ENCODE measurements at regions not wholly inside any gene's neighbourhood (a gene's known extent, or its start where the extent isn't known, plus 50 kb on each side); places are given as distances from the start of the nearest gene placed in this dataset.

- Histone ChIP-seq H3K4me1 (no peaks in the 10 kb centered on the region), H3K4me3 (no peak overlapping the region), H3K27me3 (no peaks in the 10 kb centered on the region), H3K27ac (no peak overlapping the region), H3K9me3 (no peaks in the 10 kb centered on the region), H3K36me3 (no peaks in the 10 kb centered on the region)
- in situ Hi-C loops (cut with MboI; ENCODE audit: low sequenced_read_pairs in 4 of 4): loop anchor here in 3 of 4 donors (10.0 to 25.0 kb wide), 2 partner anchors 184 to 192 kb away; no protein-coding TSS in a partner anchor
- DNase-seq (no peak), ATAC-seq (no peak)
- TF ChIP-seq, protein P1, sequence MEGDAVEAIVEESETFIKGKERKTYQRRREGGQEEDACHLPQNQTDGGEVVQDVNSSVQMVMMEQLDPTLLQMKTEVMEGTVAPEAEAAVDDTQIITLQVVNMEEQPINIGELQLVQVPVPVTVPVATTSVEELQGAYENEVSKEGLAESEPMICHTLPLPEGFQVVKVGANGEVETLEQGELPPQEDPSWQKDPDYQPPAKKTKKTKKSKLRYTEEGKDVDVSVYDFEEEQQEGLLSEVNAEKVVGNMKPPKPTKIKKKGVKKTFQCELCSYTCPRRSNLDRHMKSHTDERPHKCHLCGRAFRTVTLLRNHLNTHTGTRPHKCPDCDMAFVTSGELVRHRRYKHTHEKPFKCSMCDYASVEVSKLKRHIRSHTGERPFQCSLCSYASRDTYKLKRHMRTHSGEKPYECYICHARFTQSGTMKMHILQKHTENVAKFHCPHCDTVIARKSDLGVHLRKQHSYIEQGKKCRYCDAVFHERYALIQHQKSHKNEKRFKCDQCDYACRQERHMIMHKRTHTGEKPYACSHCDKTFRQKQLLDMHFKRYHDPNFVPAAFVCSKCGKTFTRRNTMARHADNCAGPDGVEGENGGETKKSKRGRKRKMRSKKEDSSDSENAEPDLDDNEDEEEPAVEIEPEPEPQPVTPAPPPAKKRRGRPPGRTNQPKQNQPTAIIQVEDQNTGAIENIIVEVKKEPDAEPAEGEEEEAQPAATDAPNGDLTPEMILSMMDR (IDR thresholded peaks at IDR 0.05 in 4 of 5, conservative IDR thresholded peaks at IDR 0.05 in 1 of 5): no peak
- TF ChIP-seq POLR2A (IDR thresholded peaks at IDR 0.05): no peak
- intact Hi-C loops (cut with DNase I; ENCODE audit: low total_unique reads): no loop called here
Measured at GRCh38 chr12:127296591-127296990, 970.4 kb upstream of the TMEM132C start.

- H3K27me3 ChIP-seq: no peaks in the 10 kb centered on the region
- in situ Hi-C loops (cut with MboI; ENCODE audit: low sequenced_read_pairs in 4 of 4): loop anchor here in 3 of 4 donors (10.0 to 25.0 kb wide), 2 partner anchors 185 to 193 kb away; no protein-coding TSS in a partner anchor
- intact Hi-C loops (cut with DNase I; ENCODE audit: low total_unique reads): loop anchor here (1.0 kb wide), 1 partner anchor 8 kb away; no protein-coding TSS in a partner anchor
Measured at GRCh38 chr12:127297327-127297726, 969.6 kb upstream of the TMEM132C start.

GRCh38 chr12:127300075-127300474, 966.9 kb upstream of the TMEM132C start:
- H3K27me3 ChIP-seq: no peaks in the 10 kb centered on the region

More at GRCh38 chr12:127297327-127297726, 969.6 kb upstream of the TMEM132C start:
- no peaks in the 10 kb centered on the region for H3K4me1 ChIP-seq
- no peak for DNase-seq
- no peak for ATAC-seq
- H3K9me3 ChIP-seq: no peaks in the 10 kb centered on the region
- H3K36me3 ChIP-seq: no peaks in the 10 kb centered on the region
- TF ChIP-seq, protein P1 (IDR thresholded peaks at IDR 0.05 in 4 of 5, conservative IDR thresholded peaks at IDR 0.05 in 1 of 5): no peak
- no peak for TF ChIP-seq POLR2A (IDR thresholded peaks at IDR 0.05)
- no peak overlapping the region for H3K4me3 ChIP-seq
- H3K27ac ChIP-seq: no peak overlapping the region

GRCh38 chr12:127300753-127301152, 966.2 kb upstream of the TMEM132C start:
- no peak for ATAC-seq
- Histone ChIP-seq H3K9me3 (no peaks in the 10 kb centered on the region), H3K27ac (no peak overlapping the region), H3K4me1 (no peaks in the 10 kb centered on the region), H3K27me3 (no peaks in the 10 kb centered on the region), H3K4me3 (no peak overlapping the region), H3K36me3 (no peaks in the 10 kb centered on the region)
- TF ChIP-seq, protein P1 (IDR thresholded peaks at IDR 0.05 in 4 of 5, conservative IDR thresholded peaks at IDR 0.05 in 1 of 5): no peak
- TF ChIP-seq POLR2A (IDR thresholded peaks at IDR 0.05): no peak
- intact Hi-C loops (cut with DNase I; ENCODE audit: low total_unique reads) (no loop called here), in situ Hi-C loops (cut with MboI; ENCODE audit: low sequenced_read_pairs in 4 of 4) (no loop called here)
- DNase-seq: no peak

More at GRCh38 chr12:127300075-127300474, 966.9 kb upstream of the TMEM132C start:
- H3K27ac ChIP-seq: no peak overlapping the region
- intact Hi-C loops (cut with DNase I; ENCODE audit: low total_unique reads) (no loop called here), in situ Hi-C loops (cut with MboI; ENCODE audit: low sequenced_read_pairs in 4 of 4) (no loop called here)
- no peak for TF ChIP-seq POLR2A (IDR thresholded peaks at IDR 0.05)
- TF ChIP-seq, protein P1 (IDR thresholded peaks at IDR 0.05 in 4 of 5, conservative IDR thresholded peaks at IDR 0.05 in 1 of 5): no peak
- H3K36me3 ChIP-seq: no peaks in the 10 kb centered on the region
- DNase-seq (no peak), ATAC-seq (no peak)
- no peak overlapping the region for H3K4me3 ChIP-seq
- H3K4me1 ChIP-seq: no peaks in the 10 kb centered on the region
- H3K9me3 ChIP-seq: no peaks in the 10 kb centered on the region

DNA sequence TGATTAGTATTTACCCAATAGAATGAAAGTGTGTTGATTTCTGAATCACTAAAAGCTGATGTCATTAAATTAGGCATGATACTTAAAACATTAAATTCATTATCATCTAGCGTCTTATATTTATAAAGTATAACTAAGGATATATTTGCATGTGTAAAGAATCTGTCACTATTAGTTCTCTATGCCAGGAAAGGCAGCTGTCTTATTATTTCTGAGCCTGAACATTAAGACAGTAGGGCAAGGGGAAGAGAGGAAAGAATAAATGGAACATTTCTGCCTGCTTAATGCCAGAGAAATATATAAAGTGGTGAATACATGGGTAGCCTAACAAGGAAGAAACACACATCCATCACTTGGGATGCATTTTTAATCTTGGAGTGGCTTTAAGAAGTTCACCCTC, 965.1 kb upstream of the TMEM132C start:
- H3K27ac ChIP-seq: no peak overlapping the region
- no peak overlapping the region for H3K4me3 ChIP-seq
- ATAC-seq (no peak), DNase-seq (no peak)
- no peaks in the 10 kb centered on the region for H3K9me3 ChIP-seq
- intact Hi-C loops (cut with DNase I; ENCODE audit: low total_unique reads) (no loop called here), in situ Hi-C loops (cut with MboI; ENCODE audit: low sequenced_read_pairs in 4 of 4) (no loop called here)
- TF ChIP-seq POLR2A (IDR thresholded peaks at IDR 0.05): no peak
- TF ChIP-seq, protein P1 (IDR thresholded peaks at IDR 0.05 in 4 of 5, conservative IDR thresholded peaks at IDR 0.05 in 1 of 5): no peak
- H3K27me3 ChIP-seq: no peaks in the 10 kb centered on the region
- H3K4me1 ChIP-seq: no peaks in the 10 kb centered on the region
- H3K36me3 ChIP-seq: no peaks in the 10 kb centered on the region

Measured in gastrocnemius medialis (tissue), 4 donors.